ENCODE measurements at regions not wholly inside any gene's neighbourhood (a gene's known extent, or its start where the extent isn't known, plus 50 kb on each side); places are given as distances from the start of the nearest gene placed in this dataset.

DNA sequence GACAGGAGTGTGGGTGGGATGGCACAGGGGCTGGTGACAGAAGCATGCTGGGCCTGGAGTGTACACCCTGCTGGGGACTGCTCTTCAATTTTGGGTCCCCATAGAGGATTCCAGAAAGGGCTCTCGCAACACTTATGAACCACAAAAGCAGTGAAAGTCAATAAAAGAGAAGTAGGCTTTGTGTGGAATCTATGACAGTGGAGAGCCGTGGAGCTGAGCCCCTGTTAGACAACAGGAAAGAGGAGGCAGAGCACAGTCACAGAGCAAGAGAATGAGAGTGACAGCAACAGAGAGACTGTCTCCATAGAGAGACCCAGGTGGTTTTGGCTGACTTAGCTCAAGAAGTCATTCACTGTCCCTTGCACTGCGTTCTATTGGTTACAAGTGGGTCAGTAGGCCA, 135.1 kb upstream of the ATP6AP2 start:
- Mint-ChIP-seq H3K27me3 (no peaks in the 10 kb centered on the region), H3K9me3 (ENCODE audit: insufficient read depth) (no peaks in the 10 kb centered on the region), H3K4me3 (no peak overlapping the region), H3K27ac (no peak overlapping the region), H3K4me1 (no peaks in the 10 kb centered on the region)
- Histone ChIP-seq H3K4me1 (ENCODE audit: control insufficient read depth in 2 of 2, insufficient read depth in 2 of 2, low read length in 2 of 2) (no peaks in the 10 kb centered on the region), H3K9me3 (ENCODE audit: control extremely low read depth in 1 of 3, control insufficient read depth in 2 of 3, insufficient read depth in 1 of 3, low read length in 2 of 3) (no peaks in the 10 kb centered on the region), H3K27ac (ENCODE audit: low read length in 2 of 2) (no peak overlapping the region), H3K79me2 (ENCODE audit: control insufficient read depth, insufficient read depth, low read length) (no peaks in the 10 kb centered on the region), H3K4me3 (ENCODE audit: control extremely low read depth in 1 of 5, extremely low read depth in 1 of 5, insufficient read depth in 1 of 5, low read depth in 2 of 5, low read length in 4 of 5) (no peak overlapping the region), H3K36me3 (replicated peaks in 1 of 2; ENCODE audit: control extremely low read depth in 1 of 2, control insufficient read depth in 1 of 2, extremely low read depth in 1 of 2, insufficient read depth in 2 of 2, low read length in 1 of 2) (no peaks in the 10 kb centered on the region), H4K20me1 (ENCODE audit: control insufficient read depth, insufficient read depth, low read length, poor library complexity, severe bottlenecking) (no peaks in the 10 kb centered on the region), H2AFZ (ENCODE audit: insufficient read depth, low read depth, low read length, poor library complexity, severe bottlenecking) (no peak overlapping the region), H3K27me3 (replicated peaks in 1 of 4; ENCODE audit: control extremely low read depth in 1 of 4, control insufficient read depth in 3 of 4, insufficient read depth in 4 of 4, low read length in 3 of 4) (no peaks in the 10 kb centered on the region), H3K4me2 (replicated peaks; ENCODE audit: low read depth, low read length, poor library complexity, severe bottlenecking) (no peak overlapping the region), H3K9ac (ENCODE audit: low read length) (no peak overlapping the region)
- ChIA-PET POLR2A (no interaction called here), CTCF (no interaction called here)
- no peak for ATAC-seq (ENCODE audit: low read depth)
- no peak for DNase-seq
- 68% methylated on average over 2 of the region's 3 CpGs for WGBS (ENCODE audit: insufficient coverage)
- no peak for TF ChIP-seq EZH2 (IDR thresholded peaks at IDR 0.05; ENCODE audit: borderline replicate concordance, insufficient read depth, low read depth, low read length, poor library complexity, severe bottlenecking)
- TF ChIP-seq, protein P1, sequence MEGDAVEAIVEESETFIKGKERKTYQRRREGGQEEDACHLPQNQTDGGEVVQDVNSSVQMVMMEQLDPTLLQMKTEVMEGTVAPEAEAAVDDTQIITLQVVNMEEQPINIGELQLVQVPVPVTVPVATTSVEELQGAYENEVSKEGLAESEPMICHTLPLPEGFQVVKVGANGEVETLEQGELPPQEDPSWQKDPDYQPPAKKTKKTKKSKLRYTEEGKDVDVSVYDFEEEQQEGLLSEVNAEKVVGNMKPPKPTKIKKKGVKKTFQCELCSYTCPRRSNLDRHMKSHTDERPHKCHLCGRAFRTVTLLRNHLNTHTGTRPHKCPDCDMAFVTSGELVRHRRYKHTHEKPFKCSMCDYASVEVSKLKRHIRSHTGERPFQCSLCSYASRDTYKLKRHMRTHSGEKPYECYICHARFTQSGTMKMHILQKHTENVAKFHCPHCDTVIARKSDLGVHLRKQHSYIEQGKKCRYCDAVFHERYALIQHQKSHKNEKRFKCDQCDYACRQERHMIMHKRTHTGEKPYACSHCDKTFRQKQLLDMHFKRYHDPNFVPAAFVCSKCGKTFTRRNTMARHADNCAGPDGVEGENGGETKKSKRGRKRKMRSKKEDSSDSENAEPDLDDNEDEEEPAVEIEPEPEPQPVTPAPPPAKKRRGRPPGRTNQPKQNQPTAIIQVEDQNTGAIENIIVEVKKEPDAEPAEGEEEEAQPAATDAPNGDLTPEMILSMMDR (IDR thresholded peaks at IDR 0.05), result no peak
- intact Hi-C loops (cut with micrococcal nuclease), result no loop called here

DNA sequence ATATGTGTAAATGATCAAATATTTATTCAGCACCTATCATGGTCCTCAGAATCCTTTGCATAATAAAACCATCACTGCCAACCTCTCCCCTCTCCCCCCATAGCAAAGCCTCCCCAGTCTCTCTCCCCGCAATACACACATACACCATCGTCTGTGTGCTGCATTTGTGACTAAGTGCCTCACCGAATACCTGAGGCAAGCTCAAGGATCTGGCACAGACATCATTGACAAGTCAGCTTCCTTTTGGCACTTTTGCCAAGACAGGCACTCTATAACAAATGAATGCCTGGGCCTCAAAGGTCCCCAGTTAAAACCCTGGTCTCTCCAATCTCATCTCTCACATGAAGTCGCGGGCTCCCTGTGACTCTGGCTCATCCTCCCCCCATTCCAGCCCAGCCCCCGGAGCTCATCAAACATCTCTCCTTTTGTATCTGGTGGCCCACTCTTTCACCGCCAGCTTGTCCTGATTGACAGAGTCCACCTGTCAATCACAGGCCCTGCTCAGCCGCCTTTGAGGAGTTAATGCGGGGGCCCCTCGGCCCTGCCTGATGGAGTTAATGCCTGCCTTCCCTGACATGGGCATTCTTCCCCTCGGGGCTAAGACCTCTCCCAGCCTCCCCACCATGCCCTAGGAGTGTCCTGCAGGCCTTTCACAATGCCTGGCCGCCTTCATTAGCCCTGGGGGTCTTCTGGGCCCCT, 135.8 kb upstream of the ATP6AP2 start:
- Mint-ChIP-seq H3K27me3 (no peaks in the 10 kb centered on the region), H3K4me3 (no peak overlapping the region), H3K4me1 (no peaks in the 10 kb centered on the region), H3K9me3 (ENCODE audit: insufficient read depth) (no peaks in the 10 kb centered on the region), H3K27ac (no peak overlapping the region)
- no peaks in the 10 kb centered on the region for H3K4me1 ChIP-seq (ENCODE audit: control insufficient read depth in 2 of 2, insufficient read depth in 2 of 2, low read length in 2 of 2)
- ChIA-PET CTCF (no interaction called here), POLR2A (no interaction called here)
- H3K27ac ChIP-seq (ENCODE audit: low read length in 2 of 2), result no peak overlapping the region
- no peak overlapping the region for H3K9ac ChIP-seq (ENCODE audit: low read length)
- no peaks in the 10 kb centered on the region for H3K36me3 ChIP-seq (replicated peaks in 1 of 2; ENCODE audit: control extremely low read depth in 1 of 2, control insufficient read depth in 1 of 2, extremely low read depth in 1 of 2, insufficient read depth in 2 of 2, low read length in 1 of 2)
- no peak for ATAC-seq (ENCODE audit: low read depth)
- TF ChIP-seq, protein P1 (IDR thresholded peaks at IDR 0.05), result no peak
- no peak for TF ChIP-seq EZH2 (IDR thresholded peaks at IDR 0.05; ENCODE audit: borderline replicate concordance, insufficient read depth, low read depth, low read length, poor library complexity, severe bottlenecking)
- intact Hi-C loops (cut with micrococcal nuclease), result no loop called here
- H3K9me3 ChIP-seq (ENCODE audit: control extremely low read depth in 1 of 3, control insufficient read depth in 2 of 3, insufficient read depth in 1 of 3, low read length in 2 of 3), result no peaks in the 10 kb centered on the region
- no peak overlapping the region for H2AFZ ChIP-seq (ENCODE audit: insufficient read depth, low read depth, low read length, poor library complexity, severe bottlenecking)
- 82% methylated on average over 8 of the region's 12 CpGs for WGBS (ENCODE audit: insufficient coverage)
- DNase-seq, result no peak
- no peak overlapping the region for H3K4me3 ChIP-seq (ENCODE audit: control extremely low read depth in 1 of 5, extremely low read depth in 1 of 5, insufficient read depth in 1 of 5, low read depth in 2 of 5, low read length in 4 of 5)
- no peaks in the 10 kb centered on the region for H4K20me1 ChIP-seq (ENCODE audit: control insufficient read depth, insufficient read depth, low read length, poor library complexity, severe bottlenecking)
- no peak overlapping the region for H3K4me2 ChIP-seq (replicated peaks; ENCODE audit: low read depth, low read length, poor library complexity, severe bottlenecking)
- H3K79me2 ChIP-seq (ENCODE audit: control insufficient read depth, insufficient read depth, low read length), result no peaks in the 10 kb centered on the region
- H3K27me3 ChIP-seq (replicated peaks in 1 of 4; ENCODE audit: control extremely low read depth in 1 of 4, control insufficient read depth in 3 of 4, insufficient read depth in 4 of 4, low read length in 3 of 4), result no peaks in the 10 kb centered on the region
